ENCODE measurements at regions not wholly inside any gene's neighbourhood (a gene's known extent, or its start where the extent isn't known, plus 50 kb on each side); places are given as distances from the start of the nearest gene placed in this dataset.

- TF ChIP-seq YY1 (IDR thresholded peaks at IDR 0.05; ENCODE audit: low read depth) (no peak), TCF12 (IDR thresholded peaks at IDR 0.05; ENCODE audit: low read depth) (no peak), NFIC (IDR thresholded peaks at IDR 0.05) (no peak), EGR1 (IDR thresholded peaks at IDR 0.05) (no peak), FOXM1 (IDR thresholded peaks at IDR 0.05; ENCODE audit: borderline replicate concordance, low read depth) (no peak), USF1 (IDR thresholded peaks at IDR 0.05) (no peak), ZBTB7A (IDR thresholded peaks at IDR 0.05; ENCODE audit: low read depth) (no peak), MAX (IDR thresholded peaks at IDR 0.05) (no peak), CEBPB (IDR thresholded peaks at IDR 0.05) (no peak)
These were observed 127.9 kb upstream of the SYT13 start for GRCh38 chr11:45414088-45414487.

- no peak for TF ChIP-seq EGR1 (IDR thresholded peaks at IDR 0.05)
- TF ChIP-seq CEBPB (IDR thresholded peaks at IDR 0.05): no peak
- TF ChIP-seq CREB1 (IDR thresholded peaks at IDR 0.05; ENCODE audit: low read depth): no peak
- no peak for TF ChIP-seq NFIC (IDR thresholded peaks at IDR 0.05)
- no peak for TF ChIP-seq TCF12 (IDR thresholded peaks at IDR 0.05; ENCODE audit: low read depth)
- TF ChIP-seq TAF1 (IDR thresholded peaks at IDR 0.05; ENCODE audit: low read depth): no peak
- TF ChIP-seq MAX (IDR thresholded peaks at IDR 0.05): no peak
- TF ChIP-seq YY1 (IDR thresholded peaks at IDR 0.05; ENCODE audit: low read depth): no peak
These were observed 127.2 kb upstream of the SYT13 start for GRCh38 chr11:45413156-45413858.

- no peak for TF ChIP-seq MAX (IDR thresholded peaks at IDR 0.05)
- no peak for TF ChIP-seq CEBPB (IDR thresholded peaks at IDR 0.05)
- TF ChIP-seq NFIC (IDR thresholded peaks at IDR 0.05): no peak
- no peak for TF ChIP-seq EP300 (IDR thresholded peaks at IDR 0.05; ENCODE audit: borderline replicate concordance)
- no peak for TF ChIP-seq TCF12 (IDR thresholded peaks at IDR 0.05; ENCODE audit: low read depth)
- TF ChIP-seq EGR1 (IDR thresholded peaks at IDR 0.05): no peak
- no peak for TF ChIP-seq ZBTB7A (IDR thresholded peaks at IDR 0.05; ENCODE audit: low read depth)
- TF ChIP-seq CREB1 (IDR thresholded peaks at IDR 0.05; ENCODE audit: low read depth): no peak
- no peak for TF ChIP-seq TEAD4 (IDR thresholded peaks at IDR 0.05)
- no peak for TF ChIP-seq TAF1 (IDR thresholded peaks at IDR 0.05; ENCODE audit: low read depth)
- no peak for TF ChIP-seq FOXM1 (IDR thresholded peaks at IDR 0.05; ENCODE audit: borderline replicate concordance, low read depth)
- no peak for TF ChIP-seq RAD21 (IDR thresholded peaks at IDR 0.05; ENCODE audit: low read depth)
These were observed 126.4 kb upstream of the SYT13 start for GRCh38 chr11:45412521-45412920.

- no peak for TF ChIP-seq REST (IDR thresholded peaks at IDR 0.05; ENCODE audit: low read depth)
- no peak for TF ChIP-seq EP300 (IDR thresholded peaks at IDR 0.05; ENCODE audit: borderline replicate concordance)
- no peak for TF ChIP-seq USF1 (IDR thresholded peaks at IDR 0.05)
- no peak for TF ChIP-seq MAX (IDR thresholded peaks at IDR 0.05)
- TF ChIP-seq ZBTB7A (IDR thresholded peaks at IDR 0.05; ENCODE audit: low read depth): no peak
- TF ChIP-seq RAD21 (IDR thresholded peaks at IDR 0.05; ENCODE audit: low read depth): no peak
These were observed 125.9 kb upstream of the SYT13 start for GRCh38 chr11:45412051-45412471.

- no peak for TF ChIP-seq YY1 (IDR thresholded peaks at IDR 0.05; ENCODE audit: low read depth)
- TF ChIP-seq MAX (IDR thresholded peaks at IDR 0.05): no peak
- no peak for TF ChIP-seq EP300 (IDR thresholded peaks at IDR 0.05; ENCODE audit: borderline replicate concordance)
- TF ChIP-seq ZBTB7A (IDR thresholded peaks at IDR 0.05; ENCODE audit: low read depth): no peak
- TF ChIP-seq FOXM1 (IDR thresholded peaks at IDR 0.05; ENCODE audit: borderline replicate concordance, low read depth): no peak
- no peak for TF ChIP-seq EGR1 (IDR thresholded peaks at IDR 0.05)
- no peak for TF ChIP-seq TEAD4 (IDR thresholded peaks at IDR 0.05)
- no peak for TF ChIP-seq CEBPB (IDR thresholded peaks at IDR 0.05)
- no peak for TF ChIP-seq NFIC (IDR thresholded peaks at IDR 0.05)
These were observed 125.2 kb upstream of the SYT13 start for GRCh38 chr11:45411228-45411946.

- no peak for TF ChIP-seq USF1 (IDR thresholded peaks at IDR 0.05)
- TF ChIP-seq TEAD4 (IDR thresholded peaks at IDR 0.05): no peak
- TF ChIP-seq MAX (IDR thresholded peaks at IDR 0.05): no peak
- TF ChIP-seq RAD21 (IDR thresholded peaks at IDR 0.05; ENCODE audit: low read depth): no peak
- no peak for TF ChIP-seq ZBTB7A (IDR thresholded peaks at IDR 0.05; ENCODE audit: low read depth)
- no peak for TF ChIP-seq FOXM1 (IDR thresholded peaks at IDR 0.05; ENCODE audit: borderline replicate concordance, low read depth)
- no peak for TF ChIP-seq CEBPB (IDR thresholded peaks at IDR 0.05)
- no peak for TF ChIP-seq TCF12 (IDR thresholded peaks at IDR 0.05; ENCODE audit: low read depth)
- TF ChIP-seq TAF1 (IDR thresholded peaks at IDR 0.05; ENCODE audit: low read depth): no peak
- TF ChIP-seq EP300 (IDR thresholded peaks at IDR 0.05; ENCODE audit: borderline replicate concordance): no peak
- TF ChIP-seq NFIC (IDR thresholded peaks at IDR 0.05): no peak
- no peak for TF ChIP-seq CREB1 (IDR thresholded peaks at IDR 0.05; ENCODE audit: low read depth)
- TF ChIP-seq EGR1 (IDR thresholded peaks at IDR 0.05): no peak
- no peak for TF ChIP-seq YY1 (IDR thresholded peaks at IDR 0.05; ENCODE audit: low read depth)
- no peak for TF ChIP-seq REST (IDR thresholded peaks at IDR 0.05; ENCODE audit: low read depth)
These were observed 124.5 kb upstream of the SYT13 start for GRCh38 chr11:45410391-45411227.

Data from Ishikawa (cell line).